Gastrocnemius medialis (tissue), 4 donors: ENCODE measurements at regions not wholly inside any gene's neighbourhood (a gene's known extent, or its start where the extent isn't known, plus 50 kb on each side); places are given as distances from the start of the nearest gene placed in this dataset.
"Not testable (repeated sequence)": the region's sequence is repeated elsewhere in the genome, so short reads cannot be mapped to it uniquely, and the experiment has no call there.

Experiments
- ATAC-seq, 2 donors: fragments of 150-250 bp; one replicate each; pipeline ENCODE4 v1.9.1; 2016
- DNase-seq, 2 donors: peaks; one replicate each; pipeline ENCODE4 v3.0.0-alpha.2; 2019
- H3K27ac ChIP-seq, 4 donors: fragments of 200-600 bp; sonication (generic); 1 replicate in 1 of 4; 2 replicates in 3 of 4; pipeline ENCODE4 v1.5.1; 2016 to 2018; ENCODE audit warnings: mild to moderate bottlenecking in 2 of 4, moderate library complexity in 1 of 4
- H3K27me3 ChIP-seq, 3 donors: fragments of 200-600 bp; sonication (generic) in 2 of 3; 1 replicate in 1 of 3; 2 replicates in 2 of 3; pipeline versions ENCODE4 v1.5.1 to v1.6.0; 2016 to 2019; ENCODE audit warnings: mild to moderate bottlenecking in 1 of 3, moderate library complexity in 1 of 3
- H3K36me3 ChIP-seq, 2 donors: fragments of 200-600 bp; sonication (generic) in 1 of 2; one replicate each; pipeline ENCODE4 v1.5.1; 2017 to 2018
- H3K4me1 ChIP-seq, 2 donors: fragments of 200-600 bp; sonication (generic) in 1 of 2; one replicate each; pipeline ENCODE4 v1.5.1; 2016 to 2017; ENCODE audit warnings: mild to moderate bottlenecking in 2 of 2
- H3K4me3 ChIP-seq, 4 donors: fragments of 200-600 bp; sonication (generic) in 3 of 4; 1 replicate in 1 of 4; 2 replicates in 3 of 4; pipeline ENCODE4 v1.5.1; 2016 to 2019; ENCODE audit warnings: mild to moderate bottlenecking in 2 of 4
- H3K9me3 ChIP-seq, 3 donors: fragments of 200-600 bp; sonication (generic) in 2 of 3; 1 replicate in 1 of 3; 2 replicates in 2 of 3; pipeline ENCODE4 v1.5.1; 2016 to 2019
- POLR2A ChIP-seq, 2 donors: fragments of 450-650 bp; IDR thresholded peaks; one replicate each; pipeline ENCODE4 v1.6.1; 2017; ENCODE audit warnings: antibody characterized with exemption in 2 of 2, mild to moderate bottlenecking in 2 of 2, moderate library complexity in 2 of 2
- in situ Hi-C, 4 donors: fragments of 200-750 bp; cut with MboI; loops; one replicate each; pipeline versions ENCODE4 v1.15.0 to v1.8.0; 2017; ENCODE audit warnings: low sequenced_read_pairs in 4 of 4
- intact Hi-C: fragments of 100-400 bp; cut with DNase I; formaldehyde crosslinking; loops from one replicate; pipeline ENCODE4 v1.15.1; 2023; ENCODE audit warnings: low total_unique reads
- TF ChIP-seq, protein P1 (sequence below), 5 experiments: fragments of 450-650 bp in 3 of 5; fragments of 200-600 bp in 2 of 5; sonication (generic) in 2 of 5; IDR thresholded peaks in 4 of 5; conservative IDR thresholded peaks in 1 of 5; 1 replicate in 4 of 5; 2 replicates in 1 of 5; pipeline ENCODE4 v1.5.1; 2016 to 2019; ENCODE audit warnings: antibody characterized with exemption in 5 of 5, mild to moderate bottlenecking in 3 of 5, moderate library complexity in 3 of 5

- no peak overlapping the region for H3K27ac ChIP-seq
- H3K4me3 ChIP-seq: no peak overlapping the region
- no peaks in the 10 kb centered on the region for H3K36me3 ChIP-seq
- intact Hi-C loops: no loop called here
- TF ChIP-seq POLR2A (IDR thresholded peaks at IDR 0.05): no peak
- TF ChIP-seq, protein P1, sequence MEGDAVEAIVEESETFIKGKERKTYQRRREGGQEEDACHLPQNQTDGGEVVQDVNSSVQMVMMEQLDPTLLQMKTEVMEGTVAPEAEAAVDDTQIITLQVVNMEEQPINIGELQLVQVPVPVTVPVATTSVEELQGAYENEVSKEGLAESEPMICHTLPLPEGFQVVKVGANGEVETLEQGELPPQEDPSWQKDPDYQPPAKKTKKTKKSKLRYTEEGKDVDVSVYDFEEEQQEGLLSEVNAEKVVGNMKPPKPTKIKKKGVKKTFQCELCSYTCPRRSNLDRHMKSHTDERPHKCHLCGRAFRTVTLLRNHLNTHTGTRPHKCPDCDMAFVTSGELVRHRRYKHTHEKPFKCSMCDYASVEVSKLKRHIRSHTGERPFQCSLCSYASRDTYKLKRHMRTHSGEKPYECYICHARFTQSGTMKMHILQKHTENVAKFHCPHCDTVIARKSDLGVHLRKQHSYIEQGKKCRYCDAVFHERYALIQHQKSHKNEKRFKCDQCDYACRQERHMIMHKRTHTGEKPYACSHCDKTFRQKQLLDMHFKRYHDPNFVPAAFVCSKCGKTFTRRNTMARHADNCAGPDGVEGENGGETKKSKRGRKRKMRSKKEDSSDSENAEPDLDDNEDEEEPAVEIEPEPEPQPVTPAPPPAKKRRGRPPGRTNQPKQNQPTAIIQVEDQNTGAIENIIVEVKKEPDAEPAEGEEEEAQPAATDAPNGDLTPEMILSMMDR (IDR thresholded peaks at IDR 0.05 in 4 of 5, conservative IDR thresholded peaks at IDR 0.05 in 1 of 5): no peak
- ATAC-seq: no peak
- DNase-seq: no peak
- H3K27me3 ChIP-seq: no peaks in the 10 kb centered on the region
- H3K9me3 ChIP-seq: no peaks in the 10 kb centered on the region
- in situ Hi-C loops: no loop called here
- H3K4me1 ChIP-seq: no peaks in the 10 kb centered on the region
These were observed 103.1 kb upstream of the FAM47B start for GRCh38 chrX:34839451-34839850.

- H3K4me3 ChIP-seq, in situ Hi-C loops, H3K4me1 ChIP-seq, H3K27ac ChIP-seq, H3K36me3 ChIP-seq, DNase-seq, intact Hi-C loops, H3K9me3 ChIP-seq, ATAC-seq, H3K27me3 ChIP-seq: not testable (repeated sequence)
These were observed 101.4 kb upstream of the FAM47B start for GRCh38 chrX:34841205-34841604.

GRCh38 chrX:34848281-34848680, 94.3 kb upstream of the FAM47B start:
- no peaks in the 10 kb centered on the region for H3K27me3 ChIP-seq
- no peaks in the 10 kb centered on the region for H3K36me3 ChIP-seq
- H3K27ac ChIP-seq: no peak overlapping the region
- TF ChIP-seq, protein P1 (IDR thresholded peaks at IDR 0.05 in 4 of 5, conservative IDR thresholded peaks at IDR 0.05 in 1 of 5): no peak
- TF ChIP-seq POLR2A (IDR thresholded peaks at IDR 0.05): no peak
- in situ Hi-C loops (no loop called here), intact Hi-C loops (no loop called here)
- H3K9me3 ChIP-seq: no peaks in the 10 kb centered on the region
- DNase-seq: no peak
- ATAC-seq: no peak
- no peak overlapping the region for H3K4me3 ChIP-seq
- no peaks in the 10 kb centered on the region for H3K4me1 ChIP-seq

- intact Hi-C loops: no loop called here
- DNase-seq (no peak), ATAC-seq (no peak)
- TF ChIP-seq, protein P1 (IDR thresholded peaks at IDR 0.05 in 4 of 5, conservative IDR thresholded peaks at IDR 0.05 in 1 of 5): no peak
- no peak for TF ChIP-seq POLR2A (IDR thresholded peaks at IDR 0.05)
- no peaks in the 10 kb centered on the region for H3K4me1 ChIP-seq
- H3K9me3 ChIP-seq: no peaks in the 10 kb centered on the region
- no peaks in the 10 kb centered on the region for H3K27me3 ChIP-seq
- no peaks in the 10 kb centered on the region for H3K36me3 ChIP-seq
- in situ Hi-C loops: no loop called here
- no peak overlapping the region for H3K4me3 ChIP-seq
- no peak overlapping the region for H3K27ac ChIP-seq
These were observed 93.2 kb upstream of the FAM47B start for GRCh38 chrX:34849371-34849770.

DNA sequence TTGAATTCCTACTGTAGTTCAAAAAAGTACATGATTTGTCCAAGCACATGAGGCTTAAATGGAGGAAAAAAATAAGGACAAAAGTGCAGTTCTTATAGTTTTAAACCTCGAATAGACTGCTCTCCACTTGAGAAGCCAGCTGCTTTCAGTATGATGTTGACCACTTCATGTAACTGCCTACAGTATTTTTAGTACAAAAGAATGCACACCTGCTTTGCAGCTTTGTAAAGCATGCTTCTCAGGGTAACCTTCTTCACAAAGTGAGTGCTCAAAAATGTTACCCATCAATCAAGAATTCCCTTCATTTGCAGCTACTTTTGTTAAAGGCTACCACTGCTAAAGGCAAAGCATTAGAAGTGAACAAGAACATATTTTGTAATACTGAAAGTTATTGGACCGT, 83.4 kb upstream of the FAM47B start:
- Histone ChIP-seq H3K4me3 (no peak overlapping the region), H3K27ac (no peak overlapping the region), H3K36me3 (no peaks in the 10 kb centered on the region), H3K4me1 (no peaks in the 10 kb centered on the region), H3K27me3 (no peaks in the 10 kb centered on the region), H3K9me3 (no peaks in the 10 kb centered on the region)
- ATAC-seq (no peak), DNase-seq (no peak)
- intact Hi-C loops (no loop called here), in situ Hi-C loops (no loop called here)
- TF ChIP-seq POLR2A (IDR thresholded peaks at IDR 0.05): no peak
- TF ChIP-seq, protein P1 (IDR thresholded peaks at IDR 0.05 in 4 of 5, conservative IDR thresholded peaks at IDR 0.05 in 1 of 5): no peak
